ENCODE measurements at regions not wholly inside any gene's neighbourhood (a gene's known extent, or its start where the extent isn't known, plus 50 kb on each side); places are given as distances from the start of the nearest gene placed in this dataset.

DNA sequence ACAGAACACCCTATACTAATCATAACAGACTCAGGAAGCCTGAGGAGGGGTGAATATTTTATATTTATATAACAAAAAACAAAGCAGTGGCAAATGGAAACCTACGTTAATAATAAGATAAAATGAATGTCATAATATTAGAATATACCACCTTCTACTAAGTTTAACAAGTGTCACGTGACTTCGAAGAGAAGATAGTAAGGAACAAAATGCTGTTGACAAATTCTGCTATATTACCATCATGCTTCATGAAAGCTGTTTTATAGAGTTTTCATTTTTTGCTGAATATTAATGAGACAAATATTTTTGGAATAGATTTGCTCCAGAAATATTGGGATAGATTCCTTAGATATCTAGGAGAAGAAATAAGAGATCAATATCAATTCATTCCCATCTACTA is 450.6 kb upstream of the DCN start:
- Histone ChIP-seq H3K9ac (ENCODE audit: low read depth, low read length) (no peak overlapping the region), H3K4me1 (ENCODE audit: insufficient read depth, low read length) (no peaks in the 10 kb centered on the region), H3K36me3 (ENCODE audit: insufficient read depth, low read length) (no peaks in the 10 kb centered on the region), H3K27ac (ENCODE audit: low read depth, low read length) (no peak overlapping the region), H3K27me3 (ENCODE audit: insufficient read depth, low read length) (no peaks in the 10 kb centered on the region), H3K9me3 (ENCODE audit: insufficient read depth, low read depth, low read length) (0 out of 2 replicates have a peak, but pooled peaks cover 2% of the 10 kb centered on the region), H3K4me3 (ENCODE audit: low read length) (no peak overlapping the region)
- no CpG with 5 or more reads among the region's 3 CpGs for WGBS

DNA sequence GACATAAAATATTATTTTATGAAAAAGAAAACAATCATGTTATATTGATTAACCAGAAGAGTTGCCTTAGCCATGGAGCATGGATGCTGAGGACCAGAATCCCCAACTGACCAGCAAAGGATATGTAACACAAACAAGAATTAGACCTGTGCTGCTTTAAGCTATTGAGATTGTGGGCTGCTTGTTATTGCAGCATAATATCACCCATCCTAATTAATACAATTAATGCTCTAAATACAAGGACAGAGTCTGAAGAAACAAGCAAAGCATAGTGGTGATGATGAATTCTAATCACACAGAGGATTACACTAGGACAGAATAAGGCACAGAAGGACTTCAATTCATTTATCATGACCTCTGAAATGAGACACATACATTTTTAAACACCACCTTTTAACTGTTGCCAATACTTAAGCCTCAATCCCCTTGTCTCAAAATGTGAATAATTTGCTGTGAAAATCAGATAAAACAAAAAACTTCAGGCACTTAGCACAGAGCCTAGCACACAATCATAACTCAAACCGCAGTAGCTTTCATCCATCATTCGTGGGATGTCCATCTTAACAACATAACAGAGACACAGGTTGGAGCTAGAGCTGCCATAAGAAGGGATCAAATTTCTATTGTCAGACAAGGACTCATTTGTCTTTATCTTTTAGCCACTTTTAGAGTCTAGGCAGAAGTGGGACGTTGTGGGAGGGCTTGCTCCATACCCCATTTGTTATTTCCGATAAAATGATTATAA is 449.6 kb upstream of the DCN start:
- Histone ChIP-seq H3K4me1 (ENCODE audit: insufficient read depth, low read length) (no peaks in the 10 kb centered on the region), H3K4me3 (ENCODE audit: low read length) (no peak overlapping the region), H3K9me3 (ENCODE audit: insufficient read depth, low read depth, low read length) (0 out of 2 replicates have a peak, but pooled peaks cover 2% of the 10 kb centered on the region), H3K27ac (ENCODE audit: low read depth, low read length) (no peak overlapping the region), H3K9ac (ENCODE audit: low read depth, low read length) (no peak overlapping the region), H3K36me3 (ENCODE audit: insufficient read depth, low read length) (no peaks in the 10 kb centered on the region), H3K27me3 (ENCODE audit: insufficient read depth, low read length) (no peaks in the 10 kb centered on the region)
- WGBS = 95% methylated on average over 4 of the region's 4 CpGs

GRCh38 chr12:91630596-91631293 is 448.1 kb upstream of the DCN start:
- H3K4me1 ChIP-seq (ENCODE audit: insufficient read depth, low read length) = no peaks in the 10 kb centered on the region
- H3K4me3 ChIP-seq (ENCODE audit: low read length) = no peak overlapping the region
- H3K27ac ChIP-seq (ENCODE audit: low read depth, low read length) = no peak overlapping the region
- no peaks in the 10 kb centered on the region for H3K36me3 ChIP-seq (ENCODE audit: insufficient read depth, low read length)
- H3K27me3 ChIP-seq (ENCODE audit: insufficient read depth, low read length) = no peaks in the 10 kb centered on the region
- H3K9ac ChIP-seq (ENCODE audit: low read depth, low read length) = no peak overlapping the region
- H3K9me3 ChIP-seq (ENCODE audit: insufficient read depth, low read depth, low read length) = peaks cover 13% of the 10 kb centered on the region
- 92% methylated on average over 3 of the region's 3 CpGs for WGBS

DNA sequence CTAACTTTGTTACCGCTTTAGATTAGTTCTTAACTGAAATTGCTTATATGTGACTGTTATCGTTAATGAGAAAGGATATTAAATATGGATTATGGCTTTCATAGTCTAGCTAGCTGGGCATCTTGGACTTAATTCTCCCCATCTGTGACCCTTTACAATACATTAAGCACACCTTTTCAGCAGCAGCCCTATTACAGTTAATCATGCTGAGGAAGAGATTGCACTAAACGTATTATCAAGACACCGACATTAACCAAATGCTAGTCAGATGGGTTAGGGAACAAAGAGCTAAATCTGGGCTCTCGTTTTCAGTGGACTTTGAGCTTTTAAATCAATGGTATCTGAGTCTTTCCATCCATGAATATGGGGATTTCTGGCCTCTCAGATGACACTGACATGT is 447.5 kb upstream of the DCN start:
- H3K9me3 ChIP-seq (ENCODE audit: insufficient read depth, low read depth, low read length) = peaks cover 14% of the 10 kb centered on the region
- 98% methylated on average over 5 of the region's 5 CpGs for WGBS
- no peaks in the 10 kb centered on the region for H3K27me3 ChIP-seq (ENCODE audit: insufficient read depth, low read length)
- H3K4me3 ChIP-seq (ENCODE audit: low read length) = no peak overlapping the region
- no peaks in the 10 kb centered on the region for H3K36me3 ChIP-seq (ENCODE audit: insufficient read depth, low read length)
- no peak overlapping the region for H3K27ac ChIP-seq (ENCODE audit: low read depth, low read length)
- no peaks in the 10 kb centered on the region for H3K4me1 ChIP-seq (ENCODE audit: insufficient read depth, low read length)
- no peak overlapping the region for H3K9ac ChIP-seq (ENCODE audit: low read depth, low read length)

DNA sequence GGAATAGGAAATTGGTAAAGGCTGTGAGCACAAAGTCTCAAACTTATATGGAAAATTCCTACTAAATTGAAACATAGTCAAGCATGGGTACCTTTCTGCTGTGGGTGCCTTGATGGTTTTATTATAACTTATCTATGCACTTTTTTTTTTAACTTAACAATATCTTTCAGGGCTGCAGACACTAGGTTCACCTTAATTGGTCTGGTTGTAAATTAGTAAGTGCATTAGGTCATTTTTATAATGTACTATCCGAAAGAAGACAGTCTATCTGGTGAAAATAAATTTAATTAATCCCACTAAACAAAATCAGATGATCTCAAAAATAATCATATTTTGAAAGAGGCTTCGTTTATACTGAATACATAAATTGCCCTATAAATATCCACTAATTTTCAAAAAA is 446.8 kb upstream of the DCN start:
- Histone ChIP-seq H3K27ac (ENCODE audit: low read depth, low read length) (no peak overlapping the region), H3K9ac (ENCODE audit: low read depth, low read length) (no peak overlapping the region), H3K36me3 (ENCODE audit: insufficient read depth, low read length) (no peaks in the 10 kb centered on the region), H3K4me3 (ENCODE audit: low read length) (no peak overlapping the region), H3K4me1 (ENCODE audit: insufficient read depth, low read length) (no peaks in the 10 kb centered on the region), H3K9me3 (ENCODE audit: insufficient read depth, low read depth, low read length) (peaks cover 14% of the 10 kb centered on the region), H3K27me3 (ENCODE audit: insufficient read depth, low read length) (no peaks in the 10 kb centered on the region)
- no CpG with 5 or more reads among the region's 2 CpGs for WGBS

GRCh38 chr12:91628656-91629055 is 446.0 kb upstream of the DCN start:
- peaks cover 14% of the 10 kb centered on the region for H3K9me3 ChIP-seq (ENCODE audit: insufficient read depth, low read depth, low read length)
- no peak overlapping the region for H3K4me3 ChIP-seq (ENCODE audit: low read length)
- no peaks in the 10 kb centered on the region for H3K27me3 ChIP-seq (ENCODE audit: insufficient read depth, low read length)
- no peaks in the 10 kb centered on the region for H3K36me3 ChIP-seq (ENCODE audit: insufficient read depth, low read length)
- no peak overlapping the region for H3K9ac ChIP-seq (ENCODE audit: low read depth, low read length)
- H3K27ac ChIP-seq (ENCODE audit: low read depth, low read length) = no peak overlapping the region
- H3K4me1 ChIP-seq (ENCODE audit: insufficient read depth, low read length) = no peaks in the 10 kb centered on the region
- WGBS = 95% methylated on average over 2 of the region's 2 CpGs

DNA sequence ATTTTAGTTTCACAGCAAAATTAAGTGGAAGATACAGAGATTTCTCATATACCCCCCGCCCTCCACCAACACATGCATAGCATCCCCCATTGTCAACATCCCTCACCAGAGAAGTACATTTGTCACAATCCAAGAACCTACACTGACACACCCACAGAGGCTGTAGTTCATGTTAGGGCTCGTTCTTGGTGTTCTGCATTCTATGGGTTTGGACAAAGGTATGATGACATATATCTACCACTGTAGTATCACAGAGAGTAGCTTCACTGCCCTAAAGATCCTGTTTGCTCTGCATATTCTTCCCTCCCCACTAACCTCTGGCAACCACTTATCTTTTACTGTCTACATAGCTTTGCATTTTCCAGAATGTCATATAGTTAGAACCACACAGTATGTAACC is 444.6 kb upstream of the DCN start:
- Histone ChIP-seq H3K4me3 (ENCODE audit: low read length) (no peak overlapping the region), H3K36me3 (ENCODE audit: insufficient read depth, low read length) (no peaks in the 10 kb centered on the region), H3K27me3 (ENCODE audit: insufficient read depth, low read length) (no peaks in the 10 kb centered on the region), H3K9ac (ENCODE audit: low read depth, low read length) (no peak overlapping the region), H3K9me3 (ENCODE audit: insufficient read depth, low read depth, low read length) (peaks cover 12% of the 10 kb centered on the region), H3K27ac (ENCODE audit: low read depth, low read length) (no peak overlapping the region), H3K4me1 (ENCODE audit: insufficient read depth, low read length) (no peaks in the 10 kb centered on the region)
- WGBS = 88% methylated on average over 2 of the region's 2 CpGs

DNA sequence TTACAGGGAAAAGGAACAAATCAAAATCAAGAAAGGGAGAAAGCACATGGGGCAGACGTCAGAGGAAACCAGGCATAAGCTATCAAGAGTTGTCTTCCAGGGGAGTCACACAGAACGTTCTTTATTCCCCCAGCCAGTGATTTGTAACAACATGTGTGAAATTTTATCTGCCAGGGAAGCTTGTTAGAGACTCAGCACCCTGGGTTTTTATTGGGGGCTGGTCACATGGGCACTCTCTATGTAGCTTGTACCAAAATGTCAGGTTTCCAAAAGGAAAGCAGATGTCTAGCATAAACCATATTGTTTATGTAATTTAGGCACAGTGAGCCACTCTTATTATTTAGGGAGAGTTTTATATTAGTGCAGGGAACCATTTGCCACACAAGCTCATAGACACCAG is 440.4 kb upstream of the DCN start:
- H3K27ac ChIP-seq (ENCODE audit: low read depth, low read length) = no peak overlapping the region
- H3K27me3 ChIP-seq (ENCODE audit: insufficient read depth, low read length) = no peaks in the 10 kb centered on the region
- no peaks in the 10 kb centered on the region for H3K36me3 ChIP-seq (ENCODE audit: insufficient read depth, low read length)
- H3K4me3 ChIP-seq (ENCODE audit: low read length) = no peak overlapping the region
- H3K9me3 ChIP-seq (ENCODE audit: insufficient read depth, low read depth, low read length) = peaks cover 12% of the 10 kb centered on the region
- WGBS = 91% methylated on average over 2 of the region's 2 CpGs
- no peaks in the 10 kb centered on the region for H3K4me1 ChIP-seq (ENCODE audit: insufficient read depth, low read length)
- H3K9ac ChIP-seq (ENCODE audit: low read depth, low read length) = no peak overlapping the region

GRCh38 chr12:91622037-91622436 is 439.4 kb upstream of the DCN start:
- Histone ChIP-seq H3K27me3 (ENCODE audit: insufficient read depth, low read length) (no peaks in the 10 kb centered on the region), H3K4me3 (ENCODE audit: low read length) (no peak overlapping the region), H3K9ac (ENCODE audit: low read depth, low read length) (no peak overlapping the region), H3K36me3 (ENCODE audit: insufficient read depth, low read length) (no peaks in the 10 kb centered on the region), H3K4me1 (ENCODE audit: insufficient read depth, low read length) (no peaks in the 10 kb centered on the region), H3K9me3 (ENCODE audit: insufficient read depth, low read depth, low read length) (peaks cover 12% of the 10 kb centered on the region), H3K27ac (ENCODE audit: low read depth, low read length) (no peak overlapping the region)
- 92% methylated on average over 2 of the region's 2 CpGs for WGBS

GRCh38 chr12:91620992-91621391 is 438.4 kb upstream of the DCN start:
- Histone ChIP-seq H3K36me3 (ENCODE audit: insufficient read depth, low read length) (no peaks in the 10 kb centered on the region), H3K9me3 (ENCODE audit: insufficient read depth, low read depth, low read length) (peaks cover 3% of the 10 kb centered on the region; the same call in 1 of the 2 replicates), H3K27me3 (ENCODE audit: insufficient read depth, low read length) (no peaks in the 10 kb centered on the region), H3K27ac (ENCODE audit: low read depth, low read length) (no peak overlapping the region), H3K4me1 (ENCODE audit: insufficient read depth, low read length) (no peaks in the 10 kb centered on the region), H3K4me3 (ENCODE audit: low read length) (no peak overlapping the region), H3K9ac (ENCODE audit: low read depth, low read length) (no peak overlapping the region)
- WGBS = 85% methylated on average over 9 of the region's 9 CpGs

GRCh38 chr12:91620422-91620821 is 437.8 kb upstream of the DCN start:
- 92% methylated on average over 2 of the region's 2 CpGs for WGBS
- Histone ChIP-seq H3K36me3 (ENCODE audit: insufficient read depth, low read length) (no peaks in the 10 kb centered on the region), H3K27ac (ENCODE audit: low read depth, low read length) (no peak overlapping the region), H3K4me3 (ENCODE audit: low read length) (no peak overlapping the region), H3K4me1 (ENCODE audit: insufficient read depth, low read length) (no peaks in the 10 kb centered on the region), H3K27me3 (ENCODE audit: insufficient read depth, low read length) (no peaks in the 10 kb centered on the region), H3K9me3 (ENCODE audit: insufficient read depth, low read depth, low read length) (no peaks in the 10 kb centered on the region), H3K9ac (ENCODE audit: low read depth, low read length) (no peak overlapping the region)
